OCI-LY1 (cell line): ENCODE measurements at regions not wholly inside any gene's neighbourhood (a gene's known extent, or its start where the extent isn't known, plus 50 kb on each side); places are given as distances from the start of the nearest gene placed in this dataset.

Experiments
- H2AFZ ChIP-seq: fragments of 200-600 bp; sonication (generic), shearing (Covaris generic); 2 replicates; pipeline ENCODE4 v1.6.0; 2014; ENCODE audit warnings: antibody characterized with exemption, mild to moderate bottlenecking, low read length
- H3F3A ChIP-seq: fragments of 200-600 bp; sonication (generic), shearing (Covaris generic); 2 replicates; pipeline ENCODE4 v1.6.0; 2014; ENCODE audit warnings: mild to moderate bottlenecking, antibody characterized with exemption, low read length, moderate library complexity; ENCODE audit not compliant: insufficient read depth
- H3K27ac ChIP-seq: fragments of 200-600 bp; sonication (generic); 2 replicates; pipeline ENCODE4 v1.5.1; 2014; ENCODE audit warnings: low read length, mixed run types, mild to moderate bottlenecking, low read depth; ENCODE audit not compliant: poor library complexity, severe bottlenecking
- H3K27me3 ChIP-seq: fragments of 200-600 bp; sonication (generic); 2 replicates; pipeline ENCODE4 v1.6.0; 2014; ENCODE audit warnings: antibody characterized with exemption, mild to moderate bottlenecking, low read length, moderate library complexity; ENCODE audit not compliant: insufficient read depth
- H3K36me3 ChIP-seq: fragments of 200-600 bp; sonication (generic); 2 replicates; pipeline ENCODE4 v1.6.1; 2014; ENCODE audit warnings: mild to moderate bottlenecking, antibody characterized with exemption, low read length, moderate library complexity, mixed read lengths; ENCODE audit not compliant: insufficient read depth
- H3K4me1 ChIP-seq: fragments of 200-600 bp; sonication (generic); 2 replicates; pipeline ENCODE4 v1.5.1; 2014; ENCODE audit warnings: mild to moderate bottlenecking, low read length, moderate library complexity; ENCODE audit not compliant: insufficient read depth, severe bottlenecking
- H3K4me2 ChIP-seq: fragments of 200-600 bp; sonication (generic), shearing (Covaris generic); 2 replicates; pipeline ENCODE4 v1.6.1; 2014; ENCODE audit warnings: low read length
- H3K4me3 ChIP-seq: fragments of 200-600 bp; sonication (generic); 2 replicates; pipeline ENCODE4 v1.5.1; 2014; ENCODE audit warnings: low read length, low read depth, mild to moderate bottlenecking, mixed read lengths; ENCODE audit not compliant: poor library complexity, severe bottlenecking
- H3K79me2 ChIP-seq: fragments of 200-600 bp; shearing (Covaris generic); 2 replicates; pipeline ENCODE4 v1.6.1; 2016; ENCODE audit warnings: mixed run types, low read length, mixed read lengths; ENCODE audit not compliant: insufficient read depth
- H3K9ac ChIP-seq: fragments of 200-600 bp; sonication (generic), shearing (Covaris generic); 2 replicates; pipeline ENCODE4 v1.6.1; 2014; ENCODE audit warnings: mild to moderate bottlenecking, low read length, mixed read lengths
- H3K9me2 ChIP-seq: fragments of 200-600 bp; sonication (generic), shearing (Covaris generic); 2 replicates; pipeline ENCODE4 v1.6.1; 2014; ENCODE audit warnings: low read depth, mild to moderate bottlenecking, low read length, mixed read lengths
- H3K9me3 ChIP-seq: fragments of 200-600 bp; shearing (Covaris generic); 2 replicates; pipeline ENCODE4 v1.6.1; 2014; ENCODE audit warnings: low read length, mixed read lengths
- H4K20me1 ChIP-seq: fragments of 200-600 bp; sonication (generic), shearing (Covaris generic); 2 replicates; pipeline ENCODE4 v1.6.0; 2016; ENCODE audit warnings: mild to moderate bottlenecking, low read length; ENCODE audit not compliant: insufficient read depth
- EZH2 ChIP-seq: fragments of 200-600 bp; sonication (generic), shearing (Covaris generic); IDR thresholded peaks from 2 replicates; pipeline ENCODE4 v1.8.0; 2017; ENCODE audit warnings: borderline replicate concordance, mixed run types, mild to moderate bottlenecking, antibody characterized with exemption, low read length, moderate library complexity, mixed read lengths
- TF ChIP-seq, protein P1 (sequence below): fragments of 200-600 bp; sonication (generic), shearing (Covaris generic); IDR thresholded peaks from 2 replicates; pipeline ENCODE4 v1.5.1; 2017; ENCODE audit warnings: mild to moderate bottlenecking, antibody characterized with exemption, low read length, moderate library complexity, mixed read lengths

DNA sequence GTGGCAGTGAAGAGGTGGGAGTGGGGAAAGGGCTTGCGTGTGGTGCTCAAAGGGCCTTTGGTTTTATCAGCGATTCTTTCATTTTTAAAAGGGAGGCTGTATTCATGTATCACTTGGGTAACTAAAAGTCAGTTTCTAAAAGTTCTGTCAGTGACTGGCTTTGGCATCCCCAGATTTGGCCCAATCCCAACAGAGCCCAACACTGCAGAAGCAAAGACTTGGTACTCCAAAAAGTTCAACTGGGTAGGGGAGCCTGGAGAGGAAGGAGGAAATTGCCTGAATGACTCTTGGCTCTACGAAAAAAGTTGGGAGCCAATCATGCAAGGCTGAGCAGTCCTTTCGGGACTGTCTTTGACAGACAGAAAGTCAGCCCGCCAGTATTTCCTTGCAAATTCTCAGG lies 54.5 kb upstream of the COL13A1 start:
- no peaks in the 10 kb centered on the region for H3F3A ChIP-seq
- H3K9me3 ChIP-seq, result no peaks in the 10 kb centered on the region
- H4K20me1 ChIP-seq, result no peaks in the 10 kb centered on the region
- H2AFZ ChIP-seq, result no peak overlapping the region
- H3K9me2 ChIP-seq, result no peaks in the 10 kb centered on the region
- H3K4me1 ChIP-seq, result no peaks in the 10 kb centered on the region
- H3K4me3 ChIP-seq, result no peak overlapping the region
- no peak overlapping the region for H3K9ac ChIP-seq
- TF ChIP-seq EZH2, result no peak
- TF ChIP-seq, protein P1, sequence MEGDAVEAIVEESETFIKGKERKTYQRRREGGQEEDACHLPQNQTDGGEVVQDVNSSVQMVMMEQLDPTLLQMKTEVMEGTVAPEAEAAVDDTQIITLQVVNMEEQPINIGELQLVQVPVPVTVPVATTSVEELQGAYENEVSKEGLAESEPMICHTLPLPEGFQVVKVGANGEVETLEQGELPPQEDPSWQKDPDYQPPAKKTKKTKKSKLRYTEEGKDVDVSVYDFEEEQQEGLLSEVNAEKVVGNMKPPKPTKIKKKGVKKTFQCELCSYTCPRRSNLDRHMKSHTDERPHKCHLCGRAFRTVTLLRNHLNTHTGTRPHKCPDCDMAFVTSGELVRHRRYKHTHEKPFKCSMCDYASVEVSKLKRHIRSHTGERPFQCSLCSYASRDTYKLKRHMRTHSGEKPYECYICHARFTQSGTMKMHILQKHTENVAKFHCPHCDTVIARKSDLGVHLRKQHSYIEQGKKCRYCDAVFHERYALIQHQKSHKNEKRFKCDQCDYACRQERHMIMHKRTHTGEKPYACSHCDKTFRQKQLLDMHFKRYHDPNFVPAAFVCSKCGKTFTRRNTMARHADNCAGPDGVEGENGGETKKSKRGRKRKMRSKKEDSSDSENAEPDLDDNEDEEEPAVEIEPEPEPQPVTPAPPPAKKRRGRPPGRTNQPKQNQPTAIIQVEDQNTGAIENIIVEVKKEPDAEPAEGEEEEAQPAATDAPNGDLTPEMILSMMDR, result no peak
- H3K36me3 ChIP-seq, result no peaks in the 10 kb centered on the region
- peaks cover 3% of the 10 kb centered on the region for H3K27me3 ChIP-seq
- H3K79me2 ChIP-seq, result no peaks in the 10 kb centered on the region
- H3K4me2 ChIP-seq, result no peak overlapping the region
- H3K27ac ChIP-seq, result no peak overlapping the region

DNA sequence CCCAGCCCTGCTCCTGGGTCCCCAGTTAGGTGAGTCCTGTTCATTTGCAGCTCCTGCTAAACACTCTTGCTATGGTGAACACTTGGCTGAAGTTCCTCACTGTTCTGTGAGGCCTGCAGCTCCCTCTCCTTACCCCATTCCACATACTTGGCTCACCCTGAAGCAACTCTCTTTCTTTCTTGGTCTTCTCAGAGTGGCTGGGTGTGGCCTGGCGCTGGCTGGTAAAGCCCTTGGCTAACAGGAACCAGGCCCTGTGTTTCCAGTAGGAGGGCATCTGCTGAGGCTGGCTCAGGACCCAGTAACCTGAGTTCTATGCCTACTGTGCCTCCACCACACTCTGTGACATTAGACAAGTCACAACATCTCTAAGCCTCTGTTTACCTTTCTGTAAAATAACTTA lies 53.1 kb upstream of the COL13A1 start:
- TF ChIP-seq, protein P1, result no peak
- no peak for TF ChIP-seq EZH2
- H3F3A ChIP-seq, result no peaks in the 10 kb centered on the region

DNA sequence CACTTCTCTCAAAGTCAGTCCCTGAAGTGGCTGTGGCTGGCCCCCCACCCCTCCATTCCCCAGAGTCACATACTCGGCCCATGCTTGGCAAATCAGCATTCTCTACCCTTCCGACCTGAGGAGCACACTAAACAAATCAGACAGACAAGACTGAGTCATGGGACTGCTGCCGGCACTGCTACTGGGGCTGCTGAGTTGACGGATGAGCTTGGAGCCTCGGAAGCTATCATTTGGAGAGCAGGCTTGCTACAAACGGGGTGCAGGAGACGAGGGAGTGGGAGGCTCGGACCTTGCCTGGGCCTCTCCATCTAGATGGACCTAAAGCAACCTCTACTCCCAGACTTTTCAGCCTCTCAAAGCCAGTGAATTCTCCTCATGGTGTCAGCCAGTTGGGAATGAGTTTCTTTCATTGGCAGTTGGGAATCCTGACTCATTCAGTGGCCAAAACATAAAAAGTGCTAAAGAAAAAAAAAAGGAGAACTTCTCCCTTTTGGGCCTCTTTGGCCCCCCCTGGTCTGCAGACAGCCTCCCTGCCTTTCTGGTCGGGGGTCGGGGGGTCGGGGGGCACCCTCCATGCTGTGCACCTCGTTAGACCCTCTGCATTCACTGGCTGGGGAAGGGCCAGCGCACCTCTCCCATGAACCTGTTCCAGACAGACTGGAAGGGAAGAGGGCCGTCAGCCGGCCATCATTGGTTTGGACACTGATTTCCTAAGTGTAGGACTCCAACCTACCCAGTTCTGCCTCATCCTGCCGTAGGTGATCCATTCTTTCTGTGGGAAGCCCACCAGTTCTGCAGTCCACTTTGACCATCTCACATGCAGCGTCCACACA lies 52.3 kb upstream of the COL13A1 start:
- Histone ChIP-seq H3K79me2 (no peaks in the 10 kb centered on the region), H3K4me3 (no peak overlapping the region), H3K9me3 (no peaks in the 10 kb centered on the region), H3F3A (no peaks in the 10 kb centered on the region), H3K36me3 (no peaks in the 10 kb centered on the region), H3K27me3 (peaks cover 3% of the 10 kb centered on the region), H2AFZ (no peak overlapping the region), H3K4me2 (no peak overlapping the region), H3K27ac (no peak overlapping the region), H3K9me2 (no peaks in the 10 kb centered on the region), H4K20me1 (no peaks in the 10 kb centered on the region), H3K4me1 (no peaks in the 10 kb centered on the region), H3K9ac (no peak overlapping the region)
- TF ChIP-seq EZH2, result no peak
- TF ChIP-seq, protein P1, result no peak

More for the DNA sequence above, 53.1 kb upstream of the COL13A1 start:
- Histone ChIP-seq H3K27me3 (peaks cover 3% of the 10 kb centered on the region), H3K4me3 (no peak overlapping the region), H3K9ac (no peak overlapping the region), H3K36me3 (no peaks in the 10 kb centered on the region), H2AFZ (no peak overlapping the region), H4K20me1 (no peaks in the 10 kb centered on the region), H3K27ac (no peak overlapping the region), H3K4me2 (no peak overlapping the region), H3K9me3 (no peaks in the 10 kb centered on the region), H3K79me2 (no peaks in the 10 kb centered on the region), H3K9me2 (no peaks in the 10 kb centered on the region), H3K4me1 (no peaks in the 10 kb centered on the region)
